Esophagus squamous epithelium (tissue), 4 donors: ENCODE measurements at regions not wholly inside any gene's neighbourhood (a gene's known extent, or its start where the extent isn't known, plus 50 kb on each side); places are given as distances from the start of the nearest gene placed in this dataset.

Experiments
- CTCF ChIP-seq, 6 experiments: fragments of 450-650 bp in 4 of 6; fragments of 200-600 bp in 2 of 6; sonication (generic) in 2 of 6; IDR thresholded peaks; one replicate each; pipeline ENCODE4 v1.5.1; 2016 to 2019; ENCODE audit warnings: antibody characterized with exemption in 6 of 6, mild to moderate bottlenecking in 4 of 6, moderate library complexity in 4 of 6
- POLR2A ChIP-seq, 4 donors: fragments of 450-650 bp; IDR thresholded peaks; one replicate each; pipeline ENCODE4 v1.6.1; 2017; ENCODE audit warnings: antibody characterized with exemption in 4 of 4, mild to moderate bottlenecking in 4 of 4, moderate library complexity in 3 of 4

- TF ChIP-seq CTCF (IDR thresholded peaks at IDR 0.05) (peak in 1 of 6 experiments; percentile 11), POLR2A (IDR thresholded peaks at IDR 0.05) (no peak)
These were observed 264.0 kb downstream of the TRIML1 start for GRCh38 chr4:188403272-188403671.
